ENCODE measurements at regions not wholly inside any gene's neighbourhood (a gene's known extent, or its start where the extent isn't known, plus 50 kb on each side); places are given as distances from the start of the nearest gene placed in this dataset.
"Not testable (repeated sequence)": the region's sequence is repeated elsewhere in the genome, so short reads cannot be mapped to it uniquely, and the experiment has no call there.

GRCh38 chr13:89406096-89406495, 1734.9 kb downstream of the SLITRK5 start:
- not testable (repeated sequence) for DNase-seq (ENCODE audit: low read depth, low spot score); H3K4me3 ChIP-seq (ENCODE audit: low read length)

- no peak overlapping the region for H3K4me3 ChIP-seq (ENCODE audit: low read length)
- DNase-seq (ENCODE audit: low read depth, low spot score), result no peak
Observed at GRCh38 chr13:89407357-89407756, 1736.2 kb downstream of the SLITRK5 start.

GRCh38 chr13:89432997-89433396, 1761.8 kb downstream of the SLITRK5 start:
- H3K4me3 ChIP-seq (ENCODE audit: low read length), result no peak overlapping the region
- DNase-seq (ENCODE audit: low read depth, low spot score), result no peak

GRCh38 chr13:89434624-89435023, 1763.5 kb downstream of the SLITRK5 start:
- H3K4me3 ChIP-seq (ENCODE audit: low read length); DNase-seq (ENCODE audit: low read depth, low spot score): not testable (repeated sequence)

- no peak overlapping the region for H3K4me3 ChIP-seq (ENCODE audit: low read length)
- DNase-seq (ENCODE audit: low read depth, low spot score), result no peak
Observed at GRCh38 chr13:89454681-89455080, 1783.5 kb downstream of the SLITRK5 start.

- no peak for DNase-seq (ENCODE audit: low read depth, low spot score)
- no peak overlapping the region for H3K4me3 ChIP-seq (ENCODE audit: low read length)
Observed at GRCh38 chr13:89455225-89455624, 1784.1 kb downstream of the SLITRK5 start.

GRCh38 chr13:89455741-89456140, 1784.6 kb downstream of the SLITRK5 start:
- H3K4me3 ChIP-seq (ENCODE audit: low read length), result no peak overlapping the region
- DNase-seq (ENCODE audit: low read depth, low spot score), result no peak

- H3K4me3 ChIP-seq (ENCODE audit: low read length), result no peak overlapping the region
- DNase-seq (ENCODE audit: low read depth, low spot score), result no peak
Observed at GRCh38 chr13:89457977-89458376, 1786.8 kb downstream of the SLITRK5 start.

GRCh38 chr13:89458456-89458855, 1787.3 kb downstream of the SLITRK5 start:
- DNase-seq (ENCODE audit: low read depth, low spot score), result no peak
- no peak overlapping the region for H3K4me3 ChIP-seq (ENCODE audit: low read length)

- DNase-seq (ENCODE audit: low read depth, low spot score); H3K4me3 ChIP-seq (ENCODE audit: low read length): not testable (repeated sequence)
Observed at GRCh38 chr13:89460895-89461294, 1789.7 kb downstream of the SLITRK5 start.

GRCh38 chr13:89465366-89465765, 1794.2 kb downstream of the SLITRK5 start:
- no peak overlapping the region for H3K4me3 ChIP-seq (ENCODE audit: low read length)
- peak; percentile 4 for DNase-seq (ENCODE audit: low read depth, low spot score)

- no peak overlapping the region for H3K4me3 ChIP-seq (ENCODE audit: low read length)
- DNase-seq (ENCODE audit: low read depth, low spot score), result no peak
Observed at GRCh38 chr13:89468081-89468480, 1796.9 kb downstream of the SLITRK5 start.

GRCh38 chr13:89470901-89471300, 1799.7 kb downstream of the SLITRK5 start:
- H3K4me3 ChIP-seq (ENCODE audit: low read length), result no peak overlapping the region
- DNase-seq (ENCODE audit: low read depth, low spot score), result no peak

GRCh38 chr13:89474432-89474831, 1803.3 kb downstream of the SLITRK5 start:
- no peak overlapping the region for H3K4me3 ChIP-seq (ENCODE audit: low read length)
- DNase-seq (ENCODE audit: low read depth, low spot score), result no peak

GRCh38 chr13:89486065-89486464, 1814.9 kb downstream of the SLITRK5 start:
- H3K4me3 ChIP-seq (ENCODE audit: low read length), result no peak overlapping the region

GRCh38 chr13:89486709-89487108, 1815.5 kb downstream of the SLITRK5 start:
- DNase-seq (ENCODE audit: low read depth, low spot score), result no peak
- no peak overlapping the region for H3K4me3 ChIP-seq (ENCODE audit: low read length)

More at GRCh38 chr13:89486065-89486464, 1814.9 kb downstream of the SLITRK5 start:
- DNase-seq (ENCODE audit: low read depth, low spot score), result no peak

- H3K4me3 ChIP-seq (ENCODE audit: low read length), result no peak overlapping the region
- no peak for DNase-seq (ENCODE audit: low read depth, low spot score)
Observed at GRCh38 chr13:89490661-89491060, 1819.5 kb downstream of the SLITRK5 start.

- no peak for DNase-seq (ENCODE audit: low read depth, low spot score)
- no peak overlapping the region for H3K4me3 ChIP-seq (ENCODE audit: low read length)
Observed at GRCh38 chr13:89496478-89496877, 1825.3 kb downstream of the SLITRK5 start.

GRCh38 chr13:89497658-89498057, 1826.5 kb downstream of the SLITRK5 start:
- no peak for DNase-seq (ENCODE audit: low read depth, low spot score)
- H3K4me3 ChIP-seq (ENCODE audit: low read length), result no peak overlapping the region

- no peak overlapping the region for H3K4me3 ChIP-seq (ENCODE audit: low read length)
- no peak for DNase-seq (ENCODE audit: low read depth, low spot score)
Observed at GRCh38 chr13:89502286-89502685, 1831.1 kb downstream of the SLITRK5 start.

- DNase-seq (ENCODE audit: low read depth, low spot score), result no peak
- no peak overlapping the region for H3K4me3 ChIP-seq (ENCODE audit: low read length)
Observed at GRCh38 chr13:89514534-89515312, 1832.8 kb upstream of the MIR17HG start.

Measured in Jurkat, Clone E6-1 (cell line).